ENCODE measurements at regions not wholly inside any gene's neighbourhood (a gene's known extent, or its start where the extent isn't known, plus 50 kb on each side); places are given as distances from the start of the nearest gene placed in this dataset.

DNA sequence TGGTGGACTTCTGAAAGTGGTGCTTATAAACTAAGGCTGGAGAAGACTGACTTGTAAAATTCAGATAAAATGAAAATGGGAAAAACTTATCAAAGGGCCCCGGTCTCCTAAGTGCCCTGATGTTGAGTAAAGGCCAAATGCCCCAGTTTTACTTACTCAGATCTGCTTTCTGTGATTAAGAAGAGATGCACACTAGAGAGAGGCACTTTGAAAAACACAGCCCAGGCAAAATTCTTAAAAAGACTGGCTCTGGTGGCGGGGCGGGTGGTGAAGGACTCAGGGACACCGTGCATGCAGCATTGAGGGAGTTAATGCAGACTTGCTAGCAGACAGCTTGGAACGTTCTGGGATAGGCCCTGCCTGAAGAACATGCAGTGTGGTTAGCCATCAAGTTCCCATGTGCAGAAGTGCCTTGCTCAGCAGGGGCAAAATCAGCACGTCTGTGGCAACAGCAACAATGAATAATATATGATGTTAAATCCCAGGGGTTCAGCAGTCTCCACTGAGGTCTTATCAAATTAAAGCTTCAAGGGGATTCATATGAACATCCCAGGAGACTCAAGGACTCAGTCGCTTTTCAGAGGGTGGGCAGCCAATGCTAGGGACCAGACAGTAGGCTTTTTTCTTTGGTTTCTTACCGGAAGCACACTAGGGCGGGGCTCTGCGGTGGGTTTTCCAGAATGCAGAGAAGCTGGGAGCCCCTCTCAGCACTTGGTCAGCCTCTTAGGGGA is 105.0 kb downstream of the DAD1 start:
- TF ChIP-seq, protein P1, sequence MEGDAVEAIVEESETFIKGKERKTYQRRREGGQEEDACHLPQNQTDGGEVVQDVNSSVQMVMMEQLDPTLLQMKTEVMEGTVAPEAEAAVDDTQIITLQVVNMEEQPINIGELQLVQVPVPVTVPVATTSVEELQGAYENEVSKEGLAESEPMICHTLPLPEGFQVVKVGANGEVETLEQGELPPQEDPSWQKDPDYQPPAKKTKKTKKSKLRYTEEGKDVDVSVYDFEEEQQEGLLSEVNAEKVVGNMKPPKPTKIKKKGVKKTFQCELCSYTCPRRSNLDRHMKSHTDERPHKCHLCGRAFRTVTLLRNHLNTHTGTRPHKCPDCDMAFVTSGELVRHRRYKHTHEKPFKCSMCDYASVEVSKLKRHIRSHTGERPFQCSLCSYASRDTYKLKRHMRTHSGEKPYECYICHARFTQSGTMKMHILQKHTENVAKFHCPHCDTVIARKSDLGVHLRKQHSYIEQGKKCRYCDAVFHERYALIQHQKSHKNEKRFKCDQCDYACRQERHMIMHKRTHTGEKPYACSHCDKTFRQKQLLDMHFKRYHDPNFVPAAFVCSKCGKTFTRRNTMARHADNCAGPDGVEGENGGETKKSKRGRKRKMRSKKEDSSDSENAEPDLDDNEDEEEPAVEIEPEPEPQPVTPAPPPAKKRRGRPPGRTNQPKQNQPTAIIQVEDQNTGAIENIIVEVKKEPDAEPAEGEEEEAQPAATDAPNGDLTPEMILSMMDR (conservative IDR thresholded peaks at IDR 0.05; ENCODE audit: low read depth, low read length) = no peak
- no peak for TF ChIP-seq RAD21 (IDR thresholded peaks at IDR 0.05; ENCODE audit: low read length)

Measured in IMR-90 (cell line).